ENCODE measurements at regions not wholly inside any gene's neighbourhood (a gene's known extent, or its start where the extent isn't known, plus 50 kb on each side); places are given as distances from the start of the nearest gene placed in this dataset.

DNA sequence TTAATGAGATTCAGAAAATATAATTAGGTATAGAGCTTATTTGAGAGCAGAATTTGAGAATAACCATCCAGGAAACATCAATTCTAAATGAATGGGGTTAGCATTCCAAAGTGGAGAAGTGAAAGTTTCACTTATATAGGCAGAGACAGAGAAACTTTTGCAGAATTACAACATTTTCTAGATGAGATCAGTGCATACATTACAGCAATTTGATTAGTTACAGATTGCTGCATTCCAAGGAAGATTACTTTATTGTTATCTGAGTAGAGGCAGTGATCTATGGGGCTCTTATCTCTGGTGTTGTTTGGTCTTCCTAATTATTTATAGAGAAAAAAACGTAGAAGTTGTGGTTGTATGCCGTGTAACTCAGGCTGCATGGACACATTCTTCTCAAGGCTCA, 373.8 kb upstream of the SYT4 start:
- DNase-seq = no peak

DNA sequence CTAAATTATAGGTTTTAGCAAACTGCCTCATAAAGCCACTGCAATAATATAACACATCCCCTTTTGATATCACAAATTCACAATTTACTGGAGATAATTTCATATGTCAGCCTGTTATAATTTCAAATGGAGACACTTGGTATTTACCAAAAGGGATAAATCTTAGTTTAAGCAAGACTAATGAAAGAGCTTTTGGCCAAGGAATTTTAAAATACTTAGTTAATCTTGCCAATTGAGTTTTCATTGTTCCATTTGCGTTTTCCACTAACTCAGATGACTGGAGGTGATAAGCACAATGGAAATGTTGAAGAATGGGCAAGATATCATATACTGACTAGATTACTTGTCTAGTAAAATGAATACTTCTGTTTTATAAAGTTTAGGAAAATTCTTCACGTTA, 379.3 kb upstream of the SYT4 start:
- DNase-seq = no peak

DNA sequence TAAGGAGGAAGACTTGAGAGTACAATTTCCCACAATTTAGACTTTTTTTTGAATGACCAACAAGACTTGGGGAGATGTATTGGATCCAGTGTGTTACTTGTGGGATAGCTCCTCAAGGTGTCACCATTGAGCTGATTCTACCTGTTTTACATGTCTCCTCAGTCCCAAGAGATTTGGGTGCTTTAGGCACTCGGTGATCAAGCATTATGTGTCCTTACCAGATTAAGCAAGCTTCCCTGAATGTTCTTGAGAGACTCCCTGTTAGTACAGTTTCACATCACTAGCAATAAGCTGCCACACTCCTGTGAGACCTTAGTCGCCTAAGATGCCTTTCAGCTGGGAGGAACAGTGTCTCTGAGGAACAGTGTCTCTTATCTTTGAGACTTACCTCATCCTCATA, 384.3 kb upstream of the SYT4 start:
- DNase-seq = no peak

DNA sequence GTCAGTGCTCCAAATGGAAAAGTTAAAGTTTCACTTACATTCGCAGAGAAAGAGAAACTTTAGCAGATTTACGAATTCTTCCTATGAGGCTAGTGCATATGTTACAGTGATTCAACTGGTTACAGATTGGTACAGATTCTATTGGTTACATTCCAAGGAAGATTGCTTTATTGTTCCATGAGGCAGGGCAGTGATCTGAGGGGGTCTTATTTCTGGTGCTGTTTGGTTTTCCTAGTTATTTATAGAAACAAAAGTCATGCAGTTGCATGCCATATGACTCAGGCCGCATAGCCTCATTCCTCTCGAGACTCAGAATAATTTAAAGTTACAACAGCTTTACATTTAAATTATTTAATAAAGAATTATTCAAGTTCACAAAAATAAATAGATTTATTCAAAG, 385.4 kb upstream of the SYT4 start:
- DNase-seq = no peak

DNA sequence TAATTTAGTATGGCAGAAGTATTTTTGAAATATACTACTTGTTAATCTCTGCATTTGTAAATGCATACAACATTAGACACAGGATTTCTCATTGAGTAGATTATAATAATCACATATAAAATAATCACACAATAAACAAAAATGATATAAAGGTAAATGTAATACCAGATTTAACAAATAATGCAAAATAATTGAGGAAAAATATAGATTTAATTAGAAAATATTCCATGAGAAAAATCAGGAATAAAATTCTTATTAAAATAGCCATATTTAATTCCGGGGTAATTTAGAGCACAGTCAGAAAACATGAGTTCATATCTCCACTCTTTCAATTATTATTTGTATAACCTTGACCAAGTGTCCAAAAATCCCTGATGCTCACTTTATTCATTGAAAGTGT, 385.9 kb upstream of the SYT4 start:
- no peak for DNase-seq

DNA sequence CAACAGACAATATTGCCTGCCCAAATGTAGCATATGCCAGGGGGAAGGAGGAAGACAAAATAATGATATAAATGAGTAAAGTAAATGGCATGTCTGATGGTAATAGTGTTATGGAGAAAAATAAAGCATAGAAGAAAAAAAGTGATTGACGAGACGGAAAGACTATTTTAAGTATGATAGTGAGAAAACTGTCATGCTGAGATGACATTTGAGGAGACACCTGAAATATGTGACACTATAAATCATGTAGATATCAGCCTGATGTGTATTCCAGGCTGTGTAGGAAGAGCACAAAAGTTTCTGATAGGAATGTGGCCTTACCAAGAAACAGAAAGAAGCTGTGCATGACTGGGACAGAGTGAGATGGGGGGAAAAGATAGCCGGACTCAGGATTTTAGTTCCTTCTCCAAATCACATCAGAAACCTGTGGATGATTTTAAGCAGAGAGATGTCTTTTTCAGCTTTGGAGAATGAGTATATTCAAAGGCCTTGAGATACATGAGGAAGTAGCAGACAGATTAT, 387.3 kb upstream of the SYT4 start:
- DNase-seq = no peak

DNA sequence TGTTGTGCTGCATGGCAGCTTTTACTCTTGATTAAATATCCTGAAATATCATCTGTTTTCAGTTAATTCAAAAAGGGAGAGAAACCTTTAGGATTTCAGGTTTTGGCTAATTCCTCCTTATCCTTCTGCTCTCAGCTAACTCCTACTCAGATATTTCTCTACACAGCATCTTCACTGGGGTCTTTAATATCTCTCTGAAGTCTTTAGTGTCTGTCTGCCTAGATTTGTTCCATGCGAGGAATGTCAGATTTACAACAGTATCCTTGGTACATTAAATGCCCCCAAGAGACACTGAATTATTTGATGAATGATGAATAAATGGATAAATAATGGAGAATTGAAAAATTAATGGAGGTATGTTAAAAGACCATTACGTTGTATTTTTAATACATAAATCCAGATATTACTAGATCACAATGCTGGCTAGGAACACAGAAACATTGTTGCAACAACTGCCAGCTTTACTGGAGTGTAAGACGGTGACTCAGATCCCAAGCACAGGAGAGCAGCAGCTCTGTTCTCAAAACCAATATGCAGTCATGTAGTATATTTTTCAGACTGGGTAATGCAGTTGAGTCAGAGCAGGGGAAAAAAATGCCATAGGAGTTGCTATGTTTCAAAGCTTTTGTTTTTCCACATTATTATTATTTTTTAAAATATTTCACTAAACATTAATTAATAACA, 388.0 kb upstream of the SYT4 start:
- DNase-seq = no peak

DNA sequence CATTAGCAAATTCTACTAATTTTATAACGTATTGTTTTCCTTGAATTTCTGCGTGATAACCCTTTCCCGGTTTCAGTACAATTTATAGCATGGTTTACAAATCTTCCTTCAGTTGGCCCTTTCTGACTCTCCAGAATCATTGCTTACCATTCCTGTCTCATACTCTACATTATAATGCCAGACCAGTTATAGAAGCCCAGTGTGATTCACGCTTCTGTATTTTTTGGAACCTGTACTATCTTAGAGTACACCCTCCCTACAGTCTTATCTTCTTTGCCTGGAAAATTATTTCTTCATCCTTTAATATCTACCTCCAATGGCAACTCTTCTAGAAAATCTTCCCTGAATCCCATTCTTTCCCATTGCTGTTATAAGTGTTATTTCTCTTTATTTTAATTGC, 391.6 kb upstream of the SYT4 start:
- no peak for DNase-seq

DNA sequence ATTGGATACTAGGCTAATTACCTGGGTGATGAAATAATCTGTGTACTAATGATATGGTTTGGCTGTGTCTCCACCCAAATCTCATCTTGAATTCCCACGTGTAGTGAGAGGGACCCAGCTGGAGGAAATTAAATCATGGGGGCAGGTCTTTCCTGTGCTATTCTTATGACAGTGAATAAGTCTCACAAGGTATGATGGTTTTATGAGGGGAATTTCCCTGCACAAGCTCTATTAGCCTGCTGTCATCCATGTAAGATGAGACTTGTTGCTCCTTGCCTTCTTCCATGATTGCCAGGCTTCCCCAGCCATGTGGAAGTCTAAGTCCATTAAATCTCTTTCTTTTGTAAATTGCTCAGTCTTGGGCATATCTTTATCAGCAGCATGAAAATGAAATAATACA, 394.1 kb upstream of the SYT4 start:
- DNase-seq = no peak

DNA sequence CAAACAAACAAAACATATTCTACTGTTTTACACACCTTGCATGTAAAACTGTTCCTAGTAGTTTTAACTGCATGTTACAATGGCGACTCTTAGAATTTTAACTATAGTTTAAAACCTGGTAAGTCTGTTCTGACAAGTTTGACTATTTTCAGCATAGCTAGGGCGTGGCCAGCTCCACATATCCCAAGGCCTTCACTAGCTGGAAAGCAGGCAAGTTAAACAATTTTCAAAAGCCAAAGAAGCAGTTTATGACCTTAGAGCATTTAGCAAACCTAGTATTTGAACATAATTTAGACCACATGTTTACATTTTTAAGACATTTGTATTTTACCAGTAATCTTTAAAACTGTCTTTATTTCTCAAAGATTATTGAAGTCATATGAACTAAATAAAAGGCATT, 402.8 kb upstream of the SYT4 start:
- DNase-seq = no peak

DNA sequence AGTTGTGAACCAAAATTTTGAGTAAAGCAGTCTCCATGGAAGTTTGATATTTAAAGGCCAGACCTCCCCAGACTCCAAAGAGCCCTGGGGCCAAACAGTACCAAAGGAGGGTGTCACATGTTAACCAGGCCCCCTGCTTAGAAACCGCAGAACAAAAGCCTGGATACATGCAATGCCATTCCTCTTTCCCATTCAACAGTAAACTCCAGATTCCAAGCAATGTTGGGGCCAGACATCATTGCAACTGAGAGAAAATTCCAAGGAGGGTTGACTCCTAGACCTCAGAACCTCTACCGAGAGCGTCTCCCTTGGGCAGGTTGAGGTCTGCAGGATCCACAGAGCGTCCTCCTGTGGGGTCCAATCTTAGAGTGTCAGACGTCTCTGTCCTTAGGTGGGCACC, 404.4 kb upstream of the SYT4 start:
- no peak for DNase-seq

DNA sequence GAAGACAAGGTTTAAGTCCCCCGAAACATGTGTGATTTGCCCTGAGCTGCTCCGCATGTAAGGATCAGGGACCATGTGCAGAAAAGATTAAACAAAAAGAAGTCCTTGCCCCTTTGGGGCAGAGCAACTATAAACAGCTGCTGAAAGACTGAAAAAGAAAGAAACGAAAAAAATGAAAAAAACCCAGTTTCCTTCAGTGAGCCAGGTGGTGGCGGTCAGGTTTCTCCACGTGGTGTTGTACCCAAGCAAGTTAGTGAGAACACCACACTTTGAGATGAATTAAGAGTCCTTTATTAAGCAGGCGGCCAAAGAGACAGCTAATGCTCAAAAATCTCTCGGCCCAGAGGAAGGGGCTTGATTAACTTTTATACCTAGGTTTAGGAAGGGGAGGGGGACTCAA, 404.9 kb upstream of the SYT4 start:
- DNase-seq = no peak

DNA sequence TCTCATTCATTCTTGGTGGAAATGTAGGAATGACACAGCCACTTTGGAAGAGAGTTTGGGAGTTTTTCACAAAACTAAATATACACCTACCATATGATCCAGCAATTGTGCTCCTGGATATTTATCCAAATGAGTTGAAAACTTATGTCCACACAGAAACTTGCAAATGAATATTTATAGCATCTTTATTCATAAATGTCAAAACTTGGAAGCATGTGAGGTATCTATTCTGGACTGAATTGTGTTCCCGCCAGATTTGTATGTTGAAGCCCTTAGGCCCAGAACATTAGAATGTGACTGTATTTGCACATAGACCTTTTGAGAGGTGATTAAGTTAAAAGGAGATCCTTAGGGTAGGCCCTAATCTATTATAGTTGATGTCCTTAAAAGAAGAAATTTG, 409.4 kb upstream of the SYT4 start:
- no peak for DNase-seq

DNA sequence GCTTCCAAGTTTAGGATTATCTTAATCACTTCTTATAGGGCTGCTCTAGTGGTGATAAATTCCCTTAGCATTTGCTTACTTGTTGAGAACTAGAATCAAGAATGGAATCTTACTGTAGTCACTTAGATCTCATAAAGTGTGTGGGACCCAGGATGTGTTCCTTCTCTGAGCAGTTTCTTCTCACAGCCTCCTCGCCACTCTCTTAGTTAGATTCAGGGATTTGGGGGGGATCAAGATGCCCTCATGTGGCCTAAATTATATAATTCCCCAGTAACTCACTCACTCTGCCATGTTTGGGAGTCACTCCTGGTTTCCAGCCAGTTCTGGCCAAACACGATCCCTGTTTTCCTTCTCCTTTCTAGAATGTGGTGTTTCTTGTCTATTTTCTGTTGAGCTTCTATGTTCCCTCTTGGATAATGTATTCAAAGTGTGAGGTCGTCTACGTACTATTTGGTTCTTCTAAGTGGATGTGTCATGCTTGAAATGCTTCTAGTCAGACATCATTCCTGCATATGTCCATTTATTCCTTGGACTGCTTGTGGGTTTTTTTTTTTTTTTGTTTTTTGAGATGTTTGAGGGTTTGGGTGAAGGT, 414.9 kb upstream of the SYT4 start:
- DNase-seq = no peak

DNA sequence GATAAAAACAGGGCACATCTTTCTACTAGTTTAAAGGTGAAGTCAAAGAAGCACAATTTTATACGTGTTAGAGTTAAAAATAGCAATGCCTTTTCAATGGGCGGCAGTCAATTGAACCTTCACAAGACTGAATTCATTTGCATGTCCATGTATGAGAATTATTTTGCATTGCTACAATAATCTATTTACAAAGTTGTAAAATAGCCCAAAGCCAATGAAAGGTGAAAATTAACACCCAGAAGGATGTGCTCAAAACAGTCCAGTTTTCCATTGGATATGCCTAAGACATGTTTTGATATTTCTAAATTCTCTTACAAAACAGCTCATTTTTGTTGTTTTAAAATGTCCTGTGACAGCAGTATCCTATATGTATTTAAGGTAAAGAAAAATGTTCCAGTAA, 425.1 kb upstream of the SYT4 start:
- no peak for DNase-seq

DNA sequence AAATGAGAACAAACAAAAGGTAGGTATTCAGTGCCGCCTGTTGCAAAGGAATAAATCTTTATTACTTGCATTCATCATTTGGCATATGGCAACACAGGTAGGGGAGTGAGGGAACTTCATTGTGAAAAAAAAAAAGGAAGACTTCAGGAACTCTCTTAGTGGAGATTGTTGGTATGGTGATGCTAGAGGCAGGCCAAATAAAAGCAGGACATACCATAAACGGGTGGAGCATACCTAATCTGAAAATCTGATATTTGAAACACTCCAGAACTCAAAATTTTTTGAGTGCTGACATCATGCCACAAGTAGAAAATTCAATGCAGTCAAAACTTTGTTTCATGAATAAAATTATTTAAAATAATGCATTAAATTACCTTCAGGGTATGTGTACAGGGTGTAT, 425.8 kb upstream of the SYT4 start:
- DNase-seq = no peak

DNA sequence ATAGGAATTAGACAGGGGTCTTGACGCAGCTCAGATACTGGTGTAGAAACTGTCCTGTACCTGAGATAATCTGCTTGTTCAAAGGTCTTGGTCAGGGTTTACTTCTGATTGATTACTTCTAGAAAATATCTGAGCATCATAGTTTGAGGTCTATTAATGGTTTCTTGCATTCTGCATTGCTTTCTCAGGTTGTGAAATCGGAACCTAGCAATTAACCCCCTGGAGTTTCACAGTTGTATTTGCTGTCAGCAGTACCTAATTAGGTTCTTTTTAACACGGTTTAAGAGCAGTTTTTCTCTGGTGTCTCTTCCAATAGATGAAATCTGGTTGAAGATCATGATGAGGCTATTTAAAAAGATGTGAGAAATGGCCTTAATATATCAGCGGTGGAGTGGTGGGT, 428.6 kb upstream of the SYT4 start:
- DNase-seq = no peak

DNA sequence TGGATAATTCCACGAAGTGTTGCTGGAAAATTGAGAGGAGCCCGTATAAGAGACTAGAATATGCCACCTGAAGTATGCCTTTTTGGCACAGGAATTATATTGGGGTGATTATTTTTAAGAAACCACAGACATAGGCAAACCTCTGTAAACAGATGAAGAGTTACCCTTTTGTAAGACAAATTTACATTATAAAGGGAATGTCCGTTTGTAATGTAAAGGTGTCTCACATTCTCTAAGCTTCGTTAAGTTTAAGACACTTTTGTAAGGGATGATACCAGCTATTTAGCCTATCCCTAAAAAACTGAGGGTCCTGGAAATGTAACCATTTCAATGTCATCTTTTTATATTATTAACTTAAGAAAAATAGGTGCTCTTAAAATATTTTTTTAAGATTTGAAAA, 432.8 kb upstream of the SYT4 start:
- DNase-seq = no peak

DNA sequence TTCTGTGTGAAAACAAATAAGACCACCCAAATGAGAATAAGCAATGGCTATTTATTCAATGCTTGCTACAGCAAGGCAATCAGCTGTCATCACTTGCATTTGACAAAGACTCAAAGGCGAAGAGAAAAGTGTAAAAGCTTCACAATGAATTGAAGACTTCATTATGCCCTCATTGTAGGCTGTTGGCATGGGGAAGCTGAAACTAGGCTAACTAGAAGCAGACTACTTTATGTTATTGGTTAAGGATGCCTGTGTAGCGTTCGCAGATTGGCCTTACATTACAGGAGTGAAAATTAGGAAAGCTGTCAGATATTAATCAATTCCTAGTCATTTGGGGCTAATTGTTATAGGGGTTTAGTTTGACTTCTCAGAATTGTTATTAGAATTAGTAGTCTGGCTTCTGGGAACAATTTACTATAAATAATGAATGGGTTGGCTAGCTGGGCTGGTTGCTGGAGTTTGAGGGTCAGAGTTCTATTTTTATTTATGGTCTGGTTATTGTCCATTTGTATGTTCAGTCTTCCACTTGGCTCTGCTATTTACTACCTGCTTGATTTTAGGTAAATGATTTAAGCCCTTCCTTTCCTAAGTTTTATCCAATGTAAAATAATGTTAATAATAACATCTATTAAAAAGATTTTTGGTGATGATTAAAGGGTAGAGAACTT, 437.2 kb upstream of the SYT4 start:
- no peak for DNase-seq

DNA sequence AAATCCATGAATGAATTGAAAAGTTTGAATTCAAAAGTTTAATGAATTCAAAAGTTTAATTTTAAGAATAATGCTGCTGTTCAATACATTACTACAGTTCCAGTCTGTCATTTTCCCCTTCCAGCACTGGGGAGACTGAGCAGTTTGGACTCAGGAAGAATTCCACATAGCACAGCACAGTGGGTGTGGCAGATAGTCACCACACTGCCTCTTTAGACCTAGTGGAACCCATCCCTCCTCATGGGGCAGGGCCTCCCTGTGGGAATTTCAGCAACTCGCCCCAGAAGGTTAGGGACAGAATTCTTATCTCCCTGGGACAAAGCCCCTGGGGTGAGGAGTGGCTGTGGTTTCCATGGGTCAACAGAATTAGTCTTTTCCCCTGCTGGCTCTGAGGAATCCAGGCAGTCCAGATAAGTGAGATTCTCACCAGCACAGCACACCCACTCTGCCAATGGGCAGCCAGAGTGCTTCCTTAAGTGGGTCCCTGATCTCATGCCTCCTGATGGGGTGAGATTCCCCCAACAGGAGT, 442.0 kb upstream of the SYT4 start:
- no peak for DNase-seq

DNA sequence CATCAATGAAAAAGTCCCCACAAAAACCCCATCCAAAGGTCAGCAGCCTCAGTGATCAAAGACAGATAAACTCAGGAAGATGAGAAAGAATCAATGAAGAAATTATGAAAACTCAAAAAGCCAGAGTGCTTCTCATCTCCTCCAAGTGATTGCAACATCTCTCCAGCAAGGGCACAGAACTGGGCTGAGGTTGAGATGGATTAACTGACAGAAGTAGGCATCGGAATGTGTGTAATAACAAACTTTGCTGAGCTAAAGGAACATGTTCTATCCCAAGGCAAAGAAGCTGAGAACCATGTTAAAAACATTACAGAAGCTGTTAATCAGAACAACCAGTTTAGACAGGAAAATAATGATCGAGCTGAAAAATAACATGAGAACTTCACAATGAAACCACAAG, 442.8 kb upstream of the SYT4 start:
- no peak for DNase-seq

DNA sequence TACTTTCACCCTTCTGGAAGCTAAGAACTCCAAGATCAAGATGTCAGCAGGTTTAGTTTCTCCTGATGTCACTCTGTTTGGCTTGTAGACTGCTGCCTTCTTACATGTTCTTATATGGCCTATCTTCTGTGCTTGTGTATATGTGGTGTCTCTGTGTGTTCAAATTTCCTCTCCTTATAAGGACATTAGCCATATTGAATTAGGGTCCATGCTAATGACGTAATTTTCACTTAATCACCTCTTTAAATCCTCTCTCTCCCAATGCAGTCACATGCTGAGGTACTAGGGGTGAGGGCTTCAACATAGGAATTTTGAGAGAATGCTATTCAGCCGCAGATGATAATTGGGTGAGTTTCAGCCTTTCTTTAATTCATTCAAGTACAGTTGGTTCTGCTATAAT, 458.3 kb upstream of the SYT4 start:
- DNase-seq = no peak

DNA sequence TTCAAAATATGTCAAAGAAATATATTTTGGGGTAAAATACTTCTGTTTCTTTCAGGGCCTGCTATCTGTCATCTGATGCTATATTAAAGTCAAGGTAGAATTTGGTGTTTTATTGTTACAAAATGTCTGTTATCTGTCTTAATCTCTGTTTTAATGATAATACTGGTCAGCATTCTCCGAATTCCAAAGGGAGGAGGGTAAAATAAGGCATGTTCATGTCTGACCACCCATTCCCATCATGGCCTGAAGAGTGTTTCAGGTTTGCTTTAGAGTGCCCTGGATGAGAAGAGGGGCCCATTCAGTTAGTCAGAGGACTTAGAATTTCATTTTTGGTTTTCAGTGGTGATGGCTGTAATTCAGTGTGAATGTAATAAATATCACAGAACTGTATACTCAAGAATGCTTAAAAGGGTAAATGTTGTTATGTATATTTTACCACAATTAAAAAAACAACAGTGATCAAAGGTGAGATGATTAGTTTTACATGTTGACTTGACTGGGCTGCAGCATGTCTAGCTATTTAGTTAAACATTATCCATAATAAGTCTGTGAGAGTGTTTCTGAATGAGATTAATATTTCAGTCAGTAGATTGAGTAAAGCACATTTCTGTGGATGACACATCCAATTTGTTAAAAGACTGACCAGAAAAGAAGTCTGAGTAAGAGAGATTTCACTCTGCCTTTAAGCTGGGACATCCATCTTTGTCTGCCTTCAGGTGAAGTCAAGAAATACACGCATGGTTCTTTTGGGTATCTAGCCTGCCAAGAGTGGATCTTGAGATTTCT, 467.9 kb upstream of the SYT4 start:
- DNase-seq = no peak

DNA sequence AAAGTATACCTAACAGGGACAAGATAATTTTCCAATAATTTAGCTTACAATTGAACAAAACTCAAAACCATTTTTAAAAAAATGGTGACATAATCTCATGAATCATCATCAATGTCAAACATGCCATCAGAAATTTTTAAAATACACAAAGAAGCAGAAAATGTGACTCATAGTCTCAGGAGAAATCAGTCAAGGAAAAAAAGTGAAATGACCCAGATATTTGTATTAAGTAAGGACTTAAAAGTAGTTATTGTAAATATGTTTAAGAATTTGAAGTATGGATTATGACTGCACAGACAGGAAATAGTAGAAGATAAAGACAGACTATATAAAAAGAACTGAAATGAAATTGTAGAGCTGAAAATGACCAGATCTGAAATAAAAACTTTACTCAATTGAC, 473.9 kb upstream of the SYT4 start:
- no peak for DNase-seq

Data from CD4-positive, alpha-beta T cell treated with Interferon alpha-2 for 1 hour (primary cell).